Endothelial cell of umbilical vein (primary cell): ENCODE measurements at regions not wholly inside any gene's neighbourhood (a gene's known extent, or its start where the extent isn't known, plus 50 kb on each side); places are given as distances from the start of the nearest gene placed in this dataset.

Experiments
- CTCF ChIP-seq, 2 donors: IDR thresholded peaks; 1 replicate in 1 of 2; 2 replicates in 1 of 2; pipeline ENCODE4 v1.5.1; 2011; ENCODE audit warnings: low read length in 2 of 2, mild to moderate bottlenecking in 2 of 2, moderate library complexity in 2 of 2, control low read depth in 1 of 2, inconsistent platforms in 1 of 2, low read depth in 1 of 2; ENCODE audit not compliant: insufficient read depth in 1 of 2; ENCODE audit errors: extremely low read depth in 1 of 2
- POLR2A ChIP-seq: IDR thresholded peaks from 2 replicates; pipeline ENCODE4 v1.6.1; 2012; ENCODE audit warnings: low read depth, mild to moderate bottlenecking, control low read depth, low read length

- TF ChIP-seq POLR2A, result no peak
- no peak for TF ChIP-seq CTCF (IDR thresholded peaks at IDR 0.05; ENCODE audit: extremely low read depth in 1 of 2, insufficient read depth in 1 of 2, low read depth in 1 of 2, low read length in 2 of 2)
These were observed 117.1 kb upstream of the TAB2 start for GRCh38 chr6:149200282-149200945.
